ENCODE measurements at regions not wholly inside any gene's neighbourhood (a gene's known extent, or its start where the extent isn't known, plus 50 kb on each side); places are given as distances from the start of the nearest gene placed in this dataset.
"Not testable (repeated sequence)": the region's sequence is repeated elsewhere in the genome, so short reads cannot be mapped to it uniquely, and the experiment has no call there.

- DNase-seq, result peak in 1 of 2 donors; percentile 32
Measured at GRCh38 chr10:78656417-78657162, 412.2 kb upstream of the ZMIZ1 start.

GRCh38 chr10:78657163-78657861 lies 411.5 kb upstream of the ZMIZ1 start:
- intact Hi-C loops (cut with DNase I, micrococcal nuclease), result no loop called here
- peak; percentile 99 for ATAC-seq
- DNase-seq, result peak; percentile 67 to 90

More at GRCh38 chr10:78656417-78657162, 412.2 kb upstream of the ZMIZ1 start:
- ATAC-seq, result no peak
- intact Hi-C loops (cut with DNase I, micrococcal nuclease), result no loop called here

GRCh38 chr10:78657862-78658165 lies 411.0 kb upstream of the ZMIZ1 start:
- ATAC-seq (no peak), DNase-seq (no peak)
- intact Hi-C loops (cut with DNase I, micrococcal nuclease), result no loop called here

GRCh38 chr10:78658645-78659597 lies 409.8 kb upstream of the ZMIZ1 start:
- ATAC-seq (no peak), DNase-seq (no peak)
- intact Hi-C loops (cut with DNase I, micrococcal nuclease), result no loop called here

- DNase-seq, result no peak
- ATAC-seq, result no peak
- intact Hi-C loops (cut with DNase I, micrococcal nuclease), result no loop called here
Measured at GRCh38 chr10:78659598-78659967, 409.2 kb upstream of the ZMIZ1 start.

GRCh38 chr10:78660446-78661106 lies 408.2 kb upstream of the ZMIZ1 start:
- no peak for DNase-seq
- no peak for ATAC-seq
- intact Hi-C loops (cut with DNase I, micrococcal nuclease), result no loop called here

GRCh38 chr10:78663721-78664120 lies 405.0 kb upstream of the ZMIZ1 start:
- DNase-seq, result no peak
- no peak for ATAC-seq
- intact Hi-C loops (cut with DNase I, micrococcal nuclease), result no loop called here

- no peak for ATAC-seq
- intact Hi-C loops (cut with DNase I, micrococcal nuclease), result no loop called here
- no peak for DNase-seq
Measured at GRCh38 chr10:78664929-78665553, 403.7 kb upstream of the ZMIZ1 start.

- intact Hi-C loops (cut with DNase I, micrococcal nuclease), result no loop called here
- DNase-seq (no peak), ATAC-seq (no peak)
Measured at GRCh38 chr10:78672918-78673317, 395.8 kb upstream of the ZMIZ1 start.

- intact Hi-C loops (cut with DNase I, micrococcal nuclease); DNase-seq; ATAC-seq: not testable (repeated sequence)
Measured at GRCh38 chr10:78681141-78681540, 387.6 kb upstream of the ZMIZ1 start.

GRCh38 chr10:78681986-78682385 lies 386.8 kb upstream of the ZMIZ1 start:
- DNase-seq; intact Hi-C loops (cut with DNase I, micrococcal nuclease); ATAC-seq: not testable (repeated sequence)

- intact Hi-C loops (cut with DNase I, micrococcal nuclease), result no loop called here
- no peak for DNase-seq
- no peak for ATAC-seq
Measured at GRCh38 chr10:78684947-78685346, 383.8 kb upstream of the ZMIZ1 start.

GRCh38 chr10:78685466-78686103 lies 383.2 kb upstream of the ZMIZ1 start:
- ATAC-seq (no peak), DNase-seq (no peak)
- intact Hi-C loops (cut with DNase I, micrococcal nuclease), result no loop called here

- ATAC-seq (no peak), DNase-seq (no peak)
- intact Hi-C loops (cut with DNase I, micrococcal nuclease), result no loop called here
Measured at GRCh38 chr10:78686444-78687060, 382.2 kb upstream of the ZMIZ1 start.

GRCh38 chr10:78687626-78688025 lies 381.1 kb upstream of the ZMIZ1 start:
- ATAC-seq, result no peak
- intact Hi-C loops (cut with DNase I, micrococcal nuclease), result no loop called here

GRCh38 chr10:78688230-78688900 lies 380.4 kb upstream of the ZMIZ1 start:
- intact Hi-C loops (cut with DNase I, micrococcal nuclease), result no loop called here
- DNase-seq (no peak), ATAC-seq (no peak)

More at GRCh38 chr10:78687626-78688025, 381.1 kb upstream of the ZMIZ1 start:
- DNase-seq, result no peak

- intact Hi-C loops (cut with DNase I, micrococcal nuclease), result no loop called here
- ATAC-seq (no peak), DNase-seq (peak in 1 of 2 donors; percentile 35)
Measured at GRCh38 chr10:78688901-78689583, 379.7 kb upstream of the ZMIZ1 start.
